IMR-90 (cell line): ENCODE measurements at regions not wholly inside any gene's neighbourhood (a gene's known extent, or its start where the extent isn't known, plus 50 kb on each side); places are given as distances from the start of the nearest gene placed in this dataset.

Experiments
- ATAC-seq: fragments of 200-7000 bp; cut with Tn5 transposase; 2 replicates; pipeline ENCODE4 v1.9.1; 2020; ENCODE audit warnings: low read depth, mild to moderate bottlenecking, moderate library complexity
- BruUV-seq: library from RNA; stranded (reverse); fragments of 400-500 nt; replicated peaks from 2 replicates; lab custom pipeline; 2021; lab: Mats Ljungman, UMichigan
- CTCF ChIA-PET: fragments of 300-600 bp; formaldehyde crosslinking; extraction: SDS; loops from one replicate; lab custom pipeline; 2021; ENCODE audit warnings: antibody characterized with exemption; lab: Yijun Ruan, JAX
- POLR2A ChIA-PET: fragments of 300-600 bp; sonication (Branson Sonifier 250); formaldehyde crosslinking; loops from one replicate; lab custom pipeline; 2022; ENCODE audit warnings: antibody characterized with exemption; ENCODE audit not compliant: unreplicated experiment; lab: Charles Lee
- DNase-seq: peaks from one replicate; pipeline ENCODE4 v3.0.0; 2013
- H2AFZ ChIP-seq: replicated peaks from 2 replicates; pipeline ENCODE3; 2013; ENCODE audit warnings: low read length, mild to moderate bottlenecking; ENCODE audit not compliant: poor library complexity
- H2AK5ac ChIP-seq: 2 replicates; pipeline ENCODE4 v1.6.1; 2013; ENCODE audit warnings: low read depth, low read length, inconsistent platforms
- H2AK9ac ChIP-seq: replicated peaks from 2 replicates; pipeline ENCODE3; 2013; ENCODE audit warnings: mild to moderate bottlenecking, low read depth, low read length, moderate library complexity; ENCODE audit not compliant: poor library complexity
- H2BK120ac ChIP-seq: 2 replicates; pipeline ENCODE4 v1.6.1; 2013; ENCODE audit warnings: low read depth, low read length, inconsistent platforms
- H2BK15ac ChIP-seq: 3 replicates; pipeline ENCODE4 v1.6.1; 2013; ENCODE audit warnings: low read depth, low read length, inconsistent platforms
- H2BK20ac ChIP-seq: 2 replicates; pipeline ENCODE4 v1.6.1; 2013; ENCODE audit warnings: low read depth, mild to moderate bottlenecking, inconsistent platforms, low read length, moderate library complexity
- H2BK5ac ChIP-seq: 2 replicates; pipeline ENCODE4 v1.6.1; 2013; ENCODE audit warnings: mild to moderate bottlenecking, low read depth, low read length, inconsistent platforms; ENCODE audit not compliant: poor library complexity, severe bottlenecking
- H3K14ac ChIP-seq: replicated peaks from 2 replicates; pipeline ENCODE4 v1.6.1; 2013; ENCODE audit warnings: low read depth, low read length, inconsistent platforms
- H3K18ac ChIP-seq: 2 replicates; pipeline ENCODE4 v1.6.1; 2013; ENCODE audit warnings: low read depth, low read length, control low read depth
- H3K23ac ChIP-seq: 2 replicates; pipeline ENCODE4 v1.6.1; 2013; ENCODE audit warnings: low read depth, low read length, inconsistent platforms
- H3K27ac ChIP-seq: 2 replicates; pipeline ENCODE4 v1.5.1; 2013; ENCODE audit warnings: mild to moderate bottlenecking, control low read depth, low read length; ENCODE audit not compliant: insufficient read depth
- H3K27me3 ChIP-seq: 2 replicates; pipeline ENCODE4 v1.6.1; 2013; ENCODE audit warnings: low read length; ENCODE audit not compliant: control insufficient read depth, insufficient read depth
- H3K36me3 ChIP-seq: 2 replicates; pipeline ENCODE4 v1.6.1; 2013; ENCODE audit warnings: low read length, mixed read lengths; ENCODE audit not compliant: control insufficient read depth, insufficient read depth
- H3K4ac ChIP-seq: 2 replicates; pipeline ENCODE4 v1.6.1; 2013; ENCODE audit warnings: low read depth, low read length, inconsistent platforms
- H3K4me1 ChIP-seq: 2 replicates; pipeline ENCODE4 v1.6.1; 2013; ENCODE audit warnings: low read length, mixed read lengths; ENCODE audit not compliant: control insufficient read depth, insufficient read depth
- H3K4me2 ChIP-seq: 2 replicates; pipeline ENCODE4 v1.6.1; 2013; ENCODE audit warnings: low read depth, mild to moderate bottlenecking, control low read depth, low read length, moderate library complexity
- H3K4me3 ChIP-seq: 2 replicates; pipeline ENCODE4 v1.5.1; 2013; ENCODE audit warnings: low read depth, mild to moderate bottlenecking, control low read depth, low read length, moderate library complexity; ENCODE audit not compliant: insufficient read depth
- H3K56ac ChIP-seq: 2 replicates; pipeline ENCODE4 v1.6.1; 2013; ENCODE audit warnings: low read length, inconsistent platforms; ENCODE audit not compliant: insufficient read depth; ENCODE audit errors: extremely low read depth
- H3K79me1 ChIP-seq, 2 experiments: 2 replicates each; pipeline ENCODE4 v1.6.1; 2013; ENCODE audit warnings: low read length in 2 of 2, inconsistent platforms in 1 of 2, low read depth in 1 of 2
- H3K9ac ChIP-seq: 2 replicates; pipeline ENCODE4 v1.6.1; 2013; ENCODE audit warnings: low read depth, low read length, control low read depth
- H3K9me1 ChIP-seq: 2 replicates; pipeline ENCODE4 v1.6.1; 2013; ENCODE audit warnings: low read length, inconsistent platforms; ENCODE audit not compliant: insufficient read depth
- H3K9me3 ChIP-seq: 2 replicates; pipeline ENCODE4 v1.6.1; 2013; ENCODE audit warnings: low read length; ENCODE audit not compliant: control insufficient read depth, insufficient read depth
- H4K20me1 ChIP-seq: 2 replicates; pipeline ENCODE4 v1.6.1; 2013; ENCODE audit warnings: low read length, inconsistent platforms; ENCODE audit not compliant: insufficient read depth
- H4K5ac ChIP-seq: 2 replicates; pipeline ENCODE4 v1.6.1; 2013; ENCODE audit warnings: mild to moderate bottlenecking, low read depth, low read length, control low read depth
- H4K8ac ChIP-seq, 2 experiments: 2 replicates each; pipeline ENCODE4 v1.6.1; 2013; ENCODE audit warnings: low read depth in 2 of 2, low read length in 2 of 2, control low read depth in 1 of 2, inconsistent platforms in 1 of 2
- H4K91ac ChIP-seq: 2 replicates; pipeline ENCODE4 v1.6.1; 2013; ENCODE audit warnings: low read depth, low read length, inconsistent platforms; ENCODE audit not compliant: insufficient read depth
- BHLHE40 ChIP-seq: fragments of 150-350 bp; IDR thresholded peaks from 2 replicates; pipeline ENCODE4 v1.6.1; 2016; ENCODE audit warnings: mild to moderate bottlenecking, low read depth, low read length
- CEBPB ChIP-seq: IDR thresholded peaks from 2 replicates; pipeline ENCODE4 v1.6.1; 2012; ENCODE audit warnings: low read depth, low read length, improper control_type of control experiment
- CHD1 ChIP-seq: IDR thresholded peaks from 2 replicates; pipeline ENCODE4 v1.6.1; 2012; ENCODE audit warnings: low read depth, low read length, improper control_type of control experiment
- FOS ChIP-seq: fragments of 150-350 bp; IDR thresholded peaks from 2 replicates; pipeline ENCODE4 v1.6.1; 2016; ENCODE audit warnings: low read depth, low read length
- MAFK ChIP-seq: IDR thresholded peaks from 2 replicates; pipeline ENCODE4 v1.6.1; 2012; ENCODE audit warnings: low read depth, low read length, improper control_type of control experiment
- MAZ ChIP-seq: IDR thresholded peaks from 2 replicates; pipeline ENCODE4 v1.6.1; 2012; ENCODE audit warnings: low read depth, mild to moderate bottlenecking, low read length, improper control_type of control experiment, moderate library complexity, borderline replicate concordance
- POLR2A ChIP-seq: IDR thresholded peaks from 2 replicates; pipeline ENCODE4 v1.6.1; 2012; ENCODE audit warnings: mild to moderate bottlenecking, low read depth, low read length
- RAD21 ChIP-seq: IDR thresholded peaks from 2 replicates; pipeline ENCODE4 v1.6.1; 2012; ENCODE audit warnings: low read length, improper control_type of control experiment
- RCOR1 ChIP-seq: IDR thresholded peaks from 2 replicates; pipeline ENCODE4 v1.6.1; 2012; ENCODE audit warnings: mild to moderate bottlenecking, low read length, improper control_type of control experiment; ENCODE audit not compliant: insufficient replicate concordance
- RFX5 ChIP-seq: IDR thresholded peaks from 2 replicates; pipeline ENCODE4 v1.8.0; 2012; ENCODE audit warnings: low read depth, mild to moderate bottlenecking, low read length, moderate library complexity
- SMC3 ChIP-seq: fragments of 150-350 bp; IDR thresholded peaks from 2 replicates; pipeline ENCODE4 v1.6.1; 2016; ENCODE audit warnings: low read depth, mild to moderate bottlenecking, antibody characterized with exemption, low read length, moderate library complexity
- WGBS, 2 experiments: methylation state at CpG; one replicate each; pipeline versions ENCODE4 v1.1.5 to v1.1.7; 2013; ENCODE audit warnings: missing lambda C conversion rate in 2 of 2; ENCODE audit not compliant: insufficient read length in 1 of 2; ENCODE audit errors: extremely low coverage in 2 of 2; 5-methylcytosine and 5-hydroxymethylcytosine counted together
- dilution Hi-C: fragments of 300-500 bp; cut with HindIII; formaldehyde crosslinking; loops from one replicate; pipeline ENCODE4 v1.14.3; 2018; ENCODE audit warnings: low sequenced_read_pairs; ENCODE audit not compliant: unreplicated experiment
- in situ Hi-C: fragments of 300-500 bp; cut with MboI; formaldehyde crosslinking; loops from 3 replicates; pipeline ENCODE4 v1.14.3; 2019; ENCODE audit warnings: low sequenced_read_pairs, inconsistent platforms, mixed read lengths
- intact Hi-C: fragments of 100-400 bp; cut with micrococcal nuclease; formaldehyde crosslinking; loops from 2 replicates; pipeline ENCODE4 v1.10.0; 2022
- TF ChIP-seq, protein P1 (sequence below): fragments of 150-350 bp; IDR thresholded peaks from 2 replicates; pipeline ENCODE4 v1.6.1; 2016; ENCODE audit warnings: low read depth, mild to moderate bottlenecking, low read length, moderate library complexity, borderline replicate concordance
- TF ChIP-seq, protein P2 (sequence below): fragments of 150-350 bp; IDR thresholded peaks from 2 replicates; pipeline ENCODE4 v1.6.1; 2017; ENCODE audit warnings: mild to moderate bottlenecking, antibody characterized with exemption, low read length, low read depth
- TF ChIP-seq, protein P3 (sequence below): conservative IDR thresholded peaks from 2 replicates; pipeline ENCODE4 v1.5.1; 2012; ENCODE audit warnings: mild to moderate bottlenecking, low read depth, low read length, improper control_type of control experiment

DNA sequence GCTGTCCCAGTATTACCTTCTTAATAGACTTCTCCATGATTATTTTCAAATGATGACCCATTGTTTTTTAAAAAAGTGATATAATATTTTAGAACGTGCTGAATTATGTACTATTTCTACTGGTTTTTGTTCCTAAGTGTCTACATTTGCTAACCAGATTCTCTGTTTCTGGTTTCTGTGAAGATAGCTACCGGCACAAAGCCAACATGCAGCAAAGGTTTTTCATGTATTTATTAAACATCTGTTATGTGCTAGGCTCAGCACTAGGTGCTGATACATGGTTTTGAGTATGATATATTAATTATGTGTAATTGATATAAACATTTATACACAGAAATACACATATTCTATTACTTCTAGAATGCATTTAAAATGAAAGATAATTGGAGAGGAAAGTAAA is 1035.6 kb downstream of the PCDH17 start:
- in situ Hi-C loops (no loop called here), intact Hi-C loops (no loop called here), dilution Hi-C loops (no loop called here)
- POLR2A ChIA-PET, result no interaction called here
- Histone ChIP-seq H3K23ac (no peak overlapping the region), H3K4me2 (no peak overlapping the region), H3K56ac (no peak overlapping the region), H4K20me1 (no peaks in the 10 kb centered on the region), H3K27me3 (no peaks in the 10 kb centered on the region), H4K8ac (no peak overlapping the region), H3K18ac (no peak overlapping the region), H2BK5ac (no peak overlapping the region), H3K4me3 (no peak overlapping the region), H2AK9ac (no peak overlapping the region), H2AFZ (no peak overlapping the region), H3K4me1 (no peaks in the 10 kb centered on the region), H2AK5ac (no peak overlapping the region), H3K9me1 (no peaks in the 10 kb centered on the region), H3K9ac (no peak overlapping the region), H3K36me3 (no peaks in the 10 kb centered on the region), H2BK20ac (no peak overlapping the region), H2BK15ac (no peak overlapping the region), H3K27ac (no peak overlapping the region), H3K79me1 (no peaks in the 10 kb centered on the region), H3K14ac (no peak overlapping the region), H4K5ac (no peak overlapping the region), H3K9me3 (no peaks in the 10 kb centered on the region), H2BK120ac (no peak overlapping the region), H4K91ac (no peak overlapping the region), H3K4ac (no peak overlapping the region)
- DNase-seq (no peak), ATAC-seq (no peak)
- WGBS, 2 experiments, result no CpG with 5 or more reads among the region's 2 CpGs
- CTCF ChIA-PET, result no interaction called here
- TF ChIP-seq CEBPB (no peak), BHLHE40 (no peak), FOS (no peak), CHD1 (no peak), MAZ (no peak), SMC3 (no peak), MAFK (no peak), POLR2A (no peak), RAD21 (no peak), RFX5 (no peak), RCOR1 (no peak)
- TF ChIP-seq, protein P1, sequence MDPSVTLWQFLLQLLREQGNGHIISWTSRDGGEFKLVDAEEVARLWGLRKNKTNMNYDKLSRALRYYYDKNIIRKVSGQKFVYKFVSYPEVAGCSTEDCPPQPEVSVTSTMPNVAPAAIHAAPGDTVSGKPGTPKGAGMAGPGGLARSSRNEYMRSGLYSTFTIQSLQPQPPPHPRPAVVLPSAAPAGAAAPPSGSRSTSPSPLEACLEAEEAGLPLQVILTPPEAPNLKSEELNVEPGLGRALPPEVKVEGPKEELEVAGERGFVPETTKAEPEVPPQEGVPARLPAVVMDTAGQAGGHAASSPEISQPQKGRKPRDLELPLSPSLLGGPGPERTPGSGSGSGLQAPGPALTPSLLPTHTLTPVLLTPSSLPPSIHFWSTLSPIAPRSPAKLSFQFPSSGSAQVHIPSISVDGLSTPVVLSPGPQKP, result no peak
- TF ChIP-seq, protein P2, sequence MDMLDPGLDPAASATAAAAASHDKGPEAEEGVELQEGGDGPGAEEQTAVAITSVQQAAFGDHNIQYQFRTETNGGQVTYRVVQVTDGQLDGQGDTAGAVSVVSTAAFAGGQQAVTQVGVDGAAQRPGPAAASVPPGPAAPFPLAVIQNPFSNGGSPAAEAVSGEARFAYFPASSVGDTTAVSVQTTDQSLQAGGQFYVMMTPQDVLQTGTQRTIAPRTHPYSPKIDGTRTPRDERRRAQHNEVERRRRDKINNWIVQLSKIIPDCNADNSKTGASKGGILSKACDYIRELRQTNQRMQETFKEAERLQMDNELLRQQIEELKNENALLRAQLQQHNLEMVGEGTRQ, result no peak
- TF ChIP-seq, protein P3, sequence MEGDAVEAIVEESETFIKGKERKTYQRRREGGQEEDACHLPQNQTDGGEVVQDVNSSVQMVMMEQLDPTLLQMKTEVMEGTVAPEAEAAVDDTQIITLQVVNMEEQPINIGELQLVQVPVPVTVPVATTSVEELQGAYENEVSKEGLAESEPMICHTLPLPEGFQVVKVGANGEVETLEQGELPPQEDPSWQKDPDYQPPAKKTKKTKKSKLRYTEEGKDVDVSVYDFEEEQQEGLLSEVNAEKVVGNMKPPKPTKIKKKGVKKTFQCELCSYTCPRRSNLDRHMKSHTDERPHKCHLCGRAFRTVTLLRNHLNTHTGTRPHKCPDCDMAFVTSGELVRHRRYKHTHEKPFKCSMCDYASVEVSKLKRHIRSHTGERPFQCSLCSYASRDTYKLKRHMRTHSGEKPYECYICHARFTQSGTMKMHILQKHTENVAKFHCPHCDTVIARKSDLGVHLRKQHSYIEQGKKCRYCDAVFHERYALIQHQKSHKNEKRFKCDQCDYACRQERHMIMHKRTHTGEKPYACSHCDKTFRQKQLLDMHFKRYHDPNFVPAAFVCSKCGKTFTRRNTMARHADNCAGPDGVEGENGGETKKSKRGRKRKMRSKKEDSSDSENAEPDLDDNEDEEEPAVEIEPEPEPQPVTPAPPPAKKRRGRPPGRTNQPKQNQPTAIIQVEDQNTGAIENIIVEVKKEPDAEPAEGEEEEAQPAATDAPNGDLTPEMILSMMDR, result no peak
- no TSS peak for BruUV-seq
